KMS-11 (cell line): ENCODE measurements at regions not wholly inside any gene's neighbourhood (a gene's known extent, or its start where the extent isn't known, plus 50 kb on each side); places are given as distances from the start of the nearest gene placed in this dataset.

Experiments
- H2AFZ ChIP-seq: fragments of 200-600 bp; sonication (generic); 2 replicates; pipeline ENCODE4 v1.6.1; 2016; ENCODE audit warnings: antibody characterized with exemption, mixed run types, low read depth
- H3K27ac ChIP-seq: fragments of 200-600 bp; sonication (generic); 2 replicates; pipeline ENCODE4 v1.6.1; 2016; ENCODE audit warnings: mild to moderate bottlenecking, mixed run types
- H3K27me3 ChIP-seq: fragments of 200-600 bp; sonication (generic); 2 replicates; pipeline ENCODE4 v1.6.1; 2017; ENCODE audit warnings: mild to moderate bottlenecking, low read depth, mixed run types, moderate library complexity; ENCODE audit not compliant: insufficient read depth
- H3K36me3 ChIP-seq: fragments of 200-600 bp; sonication (generic); 2 replicates; pipeline ENCODE4 v1.6.1; 2017; ENCODE audit warnings: mild to moderate bottlenecking, mixed run types; ENCODE audit not compliant: insufficient read depth
- H3K4me1 ChIP-seq: fragments of 200-600 bp; sonication (generic); 2 replicates; pipeline ENCODE4 v1.6.1; 2016; ENCODE audit warnings: mild to moderate bottlenecking, low read depth, mixed run types; ENCODE audit not compliant: poor library complexity, severe bottlenecking
- H3K4me2 ChIP-seq: fragments of 200-600 bp; sonication (generic); 2 replicates; pipeline ENCODE4 v1.7.0; 2016; ENCODE audit warnings: mild to moderate bottlenecking, mixed run types
- H3K4me3 ChIP-seq: fragments of 200-600 bp; sonication (generic); IDR thresholded peaks from 2 replicates; pipeline ENCODE4 v1.6.1; 2017; ENCODE audit warnings: low read depth, low read length, mixed read lengths; ENCODE audit not compliant: insufficient read depth
- H3K79me2 ChIP-seq: fragments of 200-600 bp; sonication (generic); 2 replicates; pipeline ENCODE4 v1.6.1; 2016; ENCODE audit warnings: low read depth, mixed run types; ENCODE audit not compliant: insufficient read depth
- H3K9ac ChIP-seq: fragments of 200-600 bp; sonication (generic); 2 replicates; pipeline ENCODE4 v1.6.1; 2016; ENCODE audit warnings: mild to moderate bottlenecking, mixed run types
- H4K20me1 ChIP-seq: fragments of 200-600 bp; sonication (generic); 2 replicates; pipeline ENCODE4 v1.6.1; 2016; ENCODE audit warnings: mild to moderate bottlenecking, mixed run types; ENCODE audit not compliant: insufficient read depth
- TF ChIP-seq, protein P1 (sequence below): fragments of 200-600 bp; sonication (generic); conservative IDR thresholded peaks from 2 replicates; pipeline ENCODE4 v1.6.1; 2017; ENCODE audit warnings: low read depth, mild to moderate bottlenecking, antibody characterized with exemption, low read length, moderate library complexity, mixed read lengths

DNA sequence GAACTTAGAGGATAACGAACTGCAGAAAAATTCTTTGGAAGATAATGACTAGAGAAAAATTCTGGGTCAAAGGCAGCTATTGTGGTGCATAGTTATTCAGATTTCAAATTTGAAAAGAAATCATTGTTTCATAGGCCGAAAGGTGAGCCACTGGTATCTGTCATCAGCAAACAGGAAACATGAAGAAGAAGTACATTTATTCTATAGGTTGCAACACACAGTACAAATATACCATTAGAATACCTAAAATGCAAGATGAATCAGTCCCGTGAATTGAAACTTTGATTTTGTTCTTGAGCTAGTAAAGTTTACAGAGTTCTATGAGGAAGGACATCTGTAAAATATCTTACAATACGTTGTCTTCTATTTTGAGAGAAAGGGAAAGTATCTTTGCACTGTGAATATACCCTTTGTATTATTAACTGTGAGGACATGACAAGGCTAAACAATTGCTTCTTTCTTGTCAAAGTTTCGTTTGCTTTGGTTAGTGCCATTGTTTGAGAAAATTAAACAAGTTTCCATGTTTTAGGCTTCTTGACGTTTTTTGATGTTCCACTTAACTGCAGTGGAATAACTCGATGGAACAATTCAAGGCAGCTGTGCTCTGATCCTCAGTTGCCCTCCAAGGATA, 84.7 kb downstream of the HDGFL1 start:
- Histone ChIP-seq H3K27me3 (no peaks in the 10 kb centered on the region), H3K4me3 (no peak overlapping the region), H2AFZ (no peak overlapping the region), H4K20me1 (no peaks in the 10 kb centered on the region), H3K9ac (no peak overlapping the region), H3K79me2 (no peaks in the 10 kb centered on the region), H3K4me2 (no peak overlapping the region), H3K4me1 (peaks cover 4% of the 10 kb centered on the region), H3K27ac (no peak overlapping the region), H3K36me3 (no peaks in the 10 kb centered on the region)
- TF ChIP-seq, protein P1, sequence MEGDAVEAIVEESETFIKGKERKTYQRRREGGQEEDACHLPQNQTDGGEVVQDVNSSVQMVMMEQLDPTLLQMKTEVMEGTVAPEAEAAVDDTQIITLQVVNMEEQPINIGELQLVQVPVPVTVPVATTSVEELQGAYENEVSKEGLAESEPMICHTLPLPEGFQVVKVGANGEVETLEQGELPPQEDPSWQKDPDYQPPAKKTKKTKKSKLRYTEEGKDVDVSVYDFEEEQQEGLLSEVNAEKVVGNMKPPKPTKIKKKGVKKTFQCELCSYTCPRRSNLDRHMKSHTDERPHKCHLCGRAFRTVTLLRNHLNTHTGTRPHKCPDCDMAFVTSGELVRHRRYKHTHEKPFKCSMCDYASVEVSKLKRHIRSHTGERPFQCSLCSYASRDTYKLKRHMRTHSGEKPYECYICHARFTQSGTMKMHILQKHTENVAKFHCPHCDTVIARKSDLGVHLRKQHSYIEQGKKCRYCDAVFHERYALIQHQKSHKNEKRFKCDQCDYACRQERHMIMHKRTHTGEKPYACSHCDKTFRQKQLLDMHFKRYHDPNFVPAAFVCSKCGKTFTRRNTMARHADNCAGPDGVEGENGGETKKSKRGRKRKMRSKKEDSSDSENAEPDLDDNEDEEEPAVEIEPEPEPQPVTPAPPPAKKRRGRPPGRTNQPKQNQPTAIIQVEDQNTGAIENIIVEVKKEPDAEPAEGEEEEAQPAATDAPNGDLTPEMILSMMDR: no peak

DNA sequence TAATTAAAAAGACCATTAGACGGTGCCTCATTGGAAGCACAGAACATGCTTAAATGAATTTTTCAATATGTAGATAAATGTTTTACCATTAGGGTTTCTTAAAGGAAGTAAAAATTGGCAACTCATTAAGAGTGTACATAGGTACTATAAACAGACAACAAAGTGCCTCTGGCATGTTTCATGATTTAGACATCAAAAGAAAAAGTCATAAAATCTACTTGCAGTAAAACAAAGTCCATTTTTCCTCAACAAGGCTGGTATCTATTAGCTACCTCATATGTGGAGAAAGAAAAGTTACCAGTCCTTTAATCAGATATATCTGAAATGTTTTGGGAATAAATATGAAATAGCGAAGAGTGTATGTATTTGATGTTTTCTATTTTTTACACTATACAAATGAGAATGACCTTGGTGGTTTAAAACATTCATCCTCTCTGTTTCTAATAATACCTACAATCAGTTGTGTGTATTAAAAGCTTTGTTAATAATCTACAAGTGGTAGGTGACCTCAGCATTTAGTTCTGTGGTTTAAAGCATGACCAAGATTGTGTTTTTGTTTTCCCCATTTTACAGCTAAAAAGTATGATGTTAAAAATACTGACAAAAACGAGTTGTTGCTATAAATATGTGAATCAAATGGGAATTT, 87.5 kb downstream of the HDGFL1 start:
- no peak overlapping the region for H2AFZ ChIP-seq
- no peaks in the 10 kb centered on the region for H3K27me3 ChIP-seq
- no peaks in the 10 kb centered on the region for H3K36me3 ChIP-seq

DNA sequence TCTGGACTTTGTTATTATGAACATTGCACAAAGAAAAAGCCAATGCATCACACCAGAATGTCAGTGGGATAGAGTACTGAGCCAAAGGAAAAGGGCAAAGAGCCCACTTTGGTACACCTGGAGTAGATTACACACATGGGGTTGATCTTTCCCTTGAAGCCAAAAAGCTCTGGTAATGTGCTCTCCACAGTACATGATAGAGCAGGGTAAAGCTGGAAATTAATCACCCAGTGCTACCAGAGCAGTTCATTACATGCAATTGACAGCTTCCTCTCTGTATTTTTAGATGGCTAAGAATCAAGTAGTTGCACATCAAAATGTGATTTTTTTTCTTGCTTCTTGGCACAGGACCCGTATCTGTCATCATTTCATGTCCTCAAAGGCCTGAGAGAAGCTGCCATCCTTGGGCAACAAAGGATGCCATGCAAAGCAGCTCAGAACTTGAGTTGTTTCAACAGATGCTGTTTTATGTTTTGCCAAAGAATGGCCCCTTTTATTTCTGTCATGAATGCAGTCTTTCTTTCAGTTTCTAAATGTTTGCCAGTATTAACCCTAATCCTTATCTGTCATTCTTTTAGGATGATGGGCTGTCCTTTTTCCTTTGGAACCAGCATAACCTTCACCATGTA, 88.1 kb downstream of the HDGFL1 start:
- peak overlapping the region; percentile 31; the same call in 1 of the 2 replicates for H2AFZ ChIP-seq
- TF ChIP-seq, protein P1: no peak
- H3K4me3 ChIP-seq: no peak overlapping the region
- H3K79me2 ChIP-seq: no peaks in the 10 kb centered on the region
- H3K9ac ChIP-seq: no peak overlapping the region
- no peaks in the 10 kb centered on the region for H4K20me1 ChIP-seq
- peak overlapping the region; percentile 4; the same call in 1 of the 2 replicates for H3K4me2 ChIP-seq
- peaks cover 4% of the 10 kb centered on the region for H3K4me1 ChIP-seq
- H3K36me3 ChIP-seq: no peaks in the 10 kb centered on the region
- H3K27ac ChIP-seq: no peak overlapping the region
- no peaks in the 10 kb centered on the region for H3K27me3 ChIP-seq

More for the DNA sequence above, 87.5 kb downstream of the HDGFL1 start:
- Histone ChIP-seq H3K79me2 (no peaks in the 10 kb centered on the region), H3K4me3 (no peak overlapping the region), H3K4me1 (peaks cover 4% of the 10 kb centered on the region), H3K27ac (no peak overlapping the region), H3K9ac (no peak overlapping the region), H4K20me1 (no peaks in the 10 kb centered on the region), H3K4me2 (no peak overlapping the region)
- TF ChIP-seq, protein P1: no peak

DNA sequence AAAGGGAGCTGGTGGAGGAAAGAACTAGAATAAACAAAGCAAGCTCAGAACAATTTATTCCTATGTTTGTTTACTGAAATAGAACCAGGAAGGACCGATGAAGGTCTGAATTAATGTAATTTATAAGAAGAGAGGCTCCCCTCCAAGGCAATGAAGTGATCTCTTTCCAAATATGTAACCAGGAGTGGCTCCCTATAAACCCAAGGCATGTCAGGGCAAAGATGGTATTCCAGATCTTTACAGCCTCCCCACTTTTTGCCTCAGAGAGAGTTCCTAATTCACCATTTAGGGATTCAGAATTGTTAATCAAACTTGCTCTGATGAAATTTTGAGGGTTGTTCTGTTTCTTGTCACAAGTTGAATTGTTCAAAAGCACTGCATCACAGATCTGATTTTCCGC, 88.8 kb downstream of the HDGFL1 start:
- no peaks in the 10 kb centered on the region for H3K79me2 ChIP-seq
- no peaks in the 10 kb centered on the region for H4K20me1 ChIP-seq
- H3K27ac ChIP-seq: no peak overlapping the region
- H2AFZ ChIP-seq: peak overlapping the region; percentile 31; the same call in 1 of the 2 replicates
- no peaks in the 10 kb centered on the region for H3K27me3 ChIP-seq
- H3K9ac ChIP-seq: no peak overlapping the region
- TF ChIP-seq, protein P1: no peak
- no peak overlapping the region for H3K4me2 ChIP-seq
- H3K4me1 ChIP-seq: peaks cover 4% of the 10 kb centered on the region
- H3K4me3 ChIP-seq: no peak overlapping the region
- H3K36me3 ChIP-seq: no peaks in the 10 kb centered on the region
